ENCODE measurements at regions not wholly inside any gene's neighbourhood (a gene's known extent, or its start where the extent isn't known, plus 50 kb on each side); places are given as distances from the start of the nearest gene placed in this dataset.

DNA sequence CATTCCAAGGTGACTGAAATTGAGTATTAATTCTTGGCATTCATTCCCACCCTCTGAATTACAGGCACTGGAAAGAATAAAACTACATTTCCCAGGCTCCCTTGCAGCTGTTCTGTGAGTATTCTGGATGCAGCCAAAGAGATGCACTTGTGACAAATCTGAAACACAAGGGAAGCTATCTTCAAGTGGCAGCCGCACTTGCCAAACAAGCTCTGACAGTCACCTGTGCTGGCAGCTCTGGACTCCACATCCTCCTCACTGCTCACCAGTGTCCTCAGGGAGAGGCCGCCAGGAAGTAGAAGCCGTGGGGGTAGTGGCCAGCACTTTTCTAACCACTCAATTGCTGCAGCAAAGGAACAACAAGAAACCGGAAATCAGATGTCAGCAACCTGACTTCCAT is 275.0 kb downstream of the NR2F1-AS1 start:
- TF ChIP-seq, protein P1, sequence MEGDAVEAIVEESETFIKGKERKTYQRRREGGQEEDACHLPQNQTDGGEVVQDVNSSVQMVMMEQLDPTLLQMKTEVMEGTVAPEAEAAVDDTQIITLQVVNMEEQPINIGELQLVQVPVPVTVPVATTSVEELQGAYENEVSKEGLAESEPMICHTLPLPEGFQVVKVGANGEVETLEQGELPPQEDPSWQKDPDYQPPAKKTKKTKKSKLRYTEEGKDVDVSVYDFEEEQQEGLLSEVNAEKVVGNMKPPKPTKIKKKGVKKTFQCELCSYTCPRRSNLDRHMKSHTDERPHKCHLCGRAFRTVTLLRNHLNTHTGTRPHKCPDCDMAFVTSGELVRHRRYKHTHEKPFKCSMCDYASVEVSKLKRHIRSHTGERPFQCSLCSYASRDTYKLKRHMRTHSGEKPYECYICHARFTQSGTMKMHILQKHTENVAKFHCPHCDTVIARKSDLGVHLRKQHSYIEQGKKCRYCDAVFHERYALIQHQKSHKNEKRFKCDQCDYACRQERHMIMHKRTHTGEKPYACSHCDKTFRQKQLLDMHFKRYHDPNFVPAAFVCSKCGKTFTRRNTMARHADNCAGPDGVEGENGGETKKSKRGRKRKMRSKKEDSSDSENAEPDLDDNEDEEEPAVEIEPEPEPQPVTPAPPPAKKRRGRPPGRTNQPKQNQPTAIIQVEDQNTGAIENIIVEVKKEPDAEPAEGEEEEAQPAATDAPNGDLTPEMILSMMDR (conservative IDR thresholded peaks at IDR 0.05 in 1 of 2, IDR thresholded peaks at IDR 0.05 in 1 of 2; ENCODE audit: low read depth in 1 of 2, low read length in 2 of 2), result no peak
- TF ChIP-seq EZH2 (IDR thresholded peaks at IDR 0.05; ENCODE audit: low read length, missing control alignments), result no peak

Data from fibroblast of lung (primary cell).